ENCODE measurements at regions not wholly inside any gene's neighbourhood (a gene's known extent, or its start where the extent isn't known, plus 50 kb on each side); places are given as distances from the start of the nearest gene placed in this dataset.

- TF ChIP-seq CHD1 (IDR thresholded peaks at IDR 0.05; ENCODE audit: low read depth, low read length), result no peak
- TF ChIP-seq RFX5 (IDR thresholded peaks at IDR 0.05; ENCODE audit: low read depth, low read length), result no peak
- TF ChIP-seq RAD21 (IDR thresholded peaks at IDR 0.05; ENCODE audit: low read length), result no peak
- no peak for TF ChIP-seq USF2 (IDR thresholded peaks at IDR 0.05; ENCODE audit: low read depth, low read length)
- TF ChIP-seq BHLHE40 (IDR thresholded peaks at IDR 0.05; ENCODE audit: low read depth, low read length), result no peak
- no peak for TF ChIP-seq SMC3 (IDR thresholded peaks at IDR 0.05; ENCODE audit: low read depth, low read length)
- no peak for TF ChIP-seq NFE2L2 (IDR thresholded peaks at IDR 0.05; ENCODE audit: low read depth, low read length)
- TF ChIP-seq MXI1 (IDR thresholded peaks at IDR 0.05; ENCODE audit: borderline replicate concordance, low read depth, low read length), result no peak
- no peak for TF ChIP-seq CTCF (conservative IDR thresholded peaks at IDR 0.05; ENCODE audit: low read depth, low read length)
- TF ChIP-seq POLR2A (IDR thresholded peaks at IDR 0.05; ENCODE audit: low read depth, low read length), result no peak
- no peak for ATAC-seq (ENCODE audit: low read depth)
- intact Hi-C loops (cut with micrococcal nuclease), result no loop called here
Observed at GRCh38 chr10:124205432-124205831, 112.0 kb upstream of the CHST15 start.

More at GRCh38 chr10:124205432-124205831, 112.0 kb upstream of the CHST15 start:
- Histone ChIP-seq H2BK120ac (ENCODE audit: low read depth, low read length) (no peak overlapping the region), H4K8ac (ENCODE audit: low read depth in 2 of 2, low read length in 2 of 2) (no peak overlapping the region), H3K36me3 (ENCODE audit: control insufficient read depth, insufficient read depth, low read length) (no peaks in the 10 kb centered on the region), H3K27me3 (ENCODE audit: control insufficient read depth, insufficient read depth, low read length) (no peaks in the 10 kb centered on the region), H3K9me1 (ENCODE audit: insufficient read depth, low read length) (no peaks in the 10 kb centered on the region), H2AK9ac (replicated peaks; ENCODE audit: low read depth, low read length, poor library complexity) (no peak overlapping the region), H3K79me1 (ENCODE audit: low read depth in 1 of 2, low read length in 2 of 2) (no peaks in the 10 kb centered on the region), H2BK20ac (ENCODE audit: low read depth, low read length) (no peak overlapping the region), H3K9ac (ENCODE audit: low read depth, low read length) (no peak overlapping the region), H2AK5ac (ENCODE audit: low read depth, low read length) (no peak overlapping the region), H3K9me3 (ENCODE audit: control insufficient read depth, insufficient read depth, low read length) (peaks cover 32% of the 10 kb centered on the region), H3K56ac (ENCODE audit: extremely low read depth, insufficient read depth, low read length) (no peak overlapping the region), H3K14ac (replicated peaks; ENCODE audit: low read depth, low read length) (no peak overlapping the region), H4K20me1 (ENCODE audit: insufficient read depth, low read length) (no peaks in the 10 kb centered on the region), H3K4me1 (ENCODE audit: control insufficient read depth, insufficient read depth, low read length) (no peaks in the 10 kb centered on the region), H2BK5ac (ENCODE audit: low read depth, low read length, poor library complexity, severe bottlenecking) (no peak overlapping the region), H3K27ac (ENCODE audit: insufficient read depth, low read length) (no peak overlapping the region), H2AFZ (replicated peaks; ENCODE audit: low read length, poor library complexity) (no peak overlapping the region), H4K5ac (ENCODE audit: low read depth, low read length) (no peak overlapping the region), H4K91ac (ENCODE audit: insufficient read depth, low read depth, low read length) (no peak overlapping the region), H3K18ac (ENCODE audit: low read depth, low read length) (no peak overlapping the region), H2BK15ac (ENCODE audit: low read depth, low read length) (no peak overlapping the region), H3K4ac (ENCODE audit: low read depth, low read length) (no peak overlapping the region), H3K4me3 (ENCODE audit: insufficient read depth, low read depth, low read length) (no peak overlapping the region), H3K23ac (ENCODE audit: low read depth, low read length) (no peak overlapping the region), H3K4me2 (ENCODE audit: low read depth, low read length) (no peak overlapping the region)
- no TSS peak for BruUV-seq (replicated peaks)
- DNase-seq, result no peak
- in situ Hi-C loops (cut with MboI; ENCODE audit: low sequenced_read_pairs) (no loop called here), dilution Hi-C loops (cut with HindIII; ENCODE audit: low sequenced_read_pairs, unreplicated experiment) (no loop called here)
- no CpG with 5 or more reads among the region's 1 CpG for WGBS, 2 experiments (ENCODE audit: extremely low coverage in 2 of 2, insufficient read length in 1 of 2)
- CTCF ChIA-PET, result no interaction called here
- POLR2A ChIA-PET (ENCODE audit: unreplicated experiment), result no interaction called here
